A549 (cell line): ENCODE measurements at regions not wholly inside any gene's neighbourhood (a gene's known extent, or its start where the extent isn't known, plus 50 kb on each side); places are given as distances from the start of the nearest gene placed in this dataset.

Experiments used
- ATAC-seq, 2 experiments: fragments of 200-7000 bp in 1 of 2; fragments of >200 bp in 1 of 2; cut with Nextera tagmentation in 1 of 2; cut with Tn5 transposase in 1 of 2; 3 replicates each; pipeline versions ENCODE4 v1.8.0 to v1.9.1; 2018 to 2020; ENCODE audit warnings: mild to moderate bottlenecking in 1 of 2, moderate library complexity in 1 of 2
- CTCF ChIA-PET: fragments of 300-600 bp; sonication (Branson Sonifier 250); formaldehyde crosslinking; extraction: SDS; loops from one replicate; lab custom pipeline; 2021; ENCODE audit warnings: antibody characterized with exemption, inconsistent platforms; lab: Yijun Ruan, JAX
- POLR2A ChIA-PET: fragments of 350-600 bp; formaldehyde crosslinking; extraction: SDS; loops from one replicate; lab custom pipeline; 2021; ENCODE audit warnings: antibody characterized with exemption, inconsistent platforms; lab: Yijun Ruan, JAX
- DNase-seq, 2 experiments: peaks; one replicate each; pipeline versions ENCODE4 v3.0.0 to v3.0.0-alpha.2; 2011 to 2016; ENCODE audit warnings: low read depth in 1 of 2, low spot score in 1 of 2
- FAIRE-seq: peaks from 2 replicates; lab custom pipeline; 2011; peaks lifted over from hg19 to GRCh38; lab: Jason Lieb, UNC
- H3K27ac ChIP-seq, 2 experiments: fragments of >200 bp; sonication (Bioruptor Twin); formaldehyde crosslinking; 3 replicates each; pipeline ENCODE4 v1.5.1; 2016 to 2017
- H3K4me1 ChIP-seq: fragments of >200 bp; sonication (Bioruptor Twin); formaldehyde crosslinking; 3 replicates; pipeline ENCODE4 v1.6.1; 2016
- H3K4me2 ChIP-seq: fragments of >200 bp; sonication (Bioruptor Twin); formaldehyde crosslinking; 3 replicates; pipeline ENCODE4 v1.6.1; 2016
- H3K4me3 ChIP-seq: fragments of >200 bp; sonication (Bioruptor Twin); formaldehyde crosslinking; 3 replicates; pipeline ENCODE4 v1.5.1; 2016
- H3K9me3 ChIP-seq: fragments of >200 bp; sonication (Bioruptor Twin); formaldehyde crosslinking; 3 replicates; pipeline ENCODE4 v1.6.1; 2016
- CBX2 ChIP-seq: fragments of 200-600 bp; sonication (generic); IDR thresholded peaks from 2 replicates; pipeline ENCODE4 v1.6.1; 2016; ENCODE audit warnings: low read depth, mild to moderate bottlenecking, borderline replicate concordance
- CBX8 ChIP-seq: fragments of 200-600 bp; sonication (generic); IDR thresholded peaks from 2 replicates; pipeline ENCODE4 v1.6.1; 2016
- CEBPB ChIP-seq, 2 experiments: fragments of >200 bp in 1 of 2; sonication (Bioruptor Twin) in 1 of 2; formaldehyde crosslinking in 1 of 2; IDR thresholded peaks; 2 replicates each; pipeline ENCODE4 v1.6.1; 2012 to 2016
- CHD4 ChIP-seq: fragments of 200-600 bp; sonication (generic); IDR thresholded peaks from 2 replicates; pipeline ENCODE4 v1.6.1; 2016; ENCODE audit warnings: antibody characterized with exemption, mild to moderate bottlenecking, borderline replicate concordance
- E2F6 ChIP-seq: IDR thresholded peaks from 2 replicates; pipeline ENCODE4 v1.6.1; 2012; ENCODE audit warnings: low read depth, borderline replicate concordance
- ELK1 ChIP-seq: fragments of 150-350 bp; IDR thresholded peaks from 2 replicates; pipeline ENCODE4 v1.6.1; 2014; ENCODE audit warnings: low read depth, mild to moderate bottlenecking, low read length
- EP300 ChIP-seq, 2 experiments: fragments of >200 bp; sonication (Bioruptor Twin); formaldehyde crosslinking; IDR thresholded peaks; 2 replicates in 1 of 2; 3 replicates in 1 of 2; pipeline ENCODE4 v1.6.1; 2016 to 2017
- FOSB ChIP-seq: fragments of 250-450 bp; sonication (Bioruptor Pico); IDR thresholded peaks from 2 replicates; pipeline ENCODE4 v1.5.0; 2020; ENCODE audit warnings: mild to moderate bottlenecking, moderate library complexity
- FOSL2 ChIP-seq, 2 experiments: fragments of 450-650 bp in 1 of 2; fragments of >200 bp in 1 of 2; sonication (Bioruptor Twin) in 1 of 2; formaldehyde crosslinking; IDR thresholded peaks; 2 replicates each; pipeline versions ENCODE4 v1.5.0 to v1.6.1; 2016 to 2020; ENCODE audit warnings: mild to moderate bottlenecking in 1 of 2, moderate library complexity in 1 of 2
- FOXS1 ChIP-seq: fragments of 250-450 bp; sonication (Bioruptor Pico); IDR thresholded peaks from 2 replicates; pipeline ENCODE4 v1.5.0; 2020; ENCODE audit warnings: mild to moderate bottlenecking, moderate library complexity
- GATA3 ChIP-seq: IDR thresholded peaks from 2 replicates; pipeline ENCODE4 v1.6.1; 2012; ENCODE audit warnings: borderline replicate concordance
- HOXA7 ChIP-seq: fragments of 250-450 bp; sonication (Bioruptor Pico); IDR thresholded peaks from 2 replicates; pipeline ENCODE4 v1.5.0; 2020; ENCODE audit warnings: mild to moderate bottlenecking, moderate library complexity
- HOXB13 ChIP-seq: fragments of 250-450 bp; sonication (Bioruptor Pico); IDR thresholded peaks from 2 replicates; pipeline ENCODE4 v1.5.0; 2020; ENCODE audit warnings: low read depth, mild to moderate bottlenecking, moderate library complexity
- JUN ChIP-seq, 2 experiments: fragments of >200 bp; sonication (Bioruptor Twin); formaldehyde crosslinking; IDR thresholded peaks; 2 replicates in 1 of 2; 3 replicates in 1 of 2; pipeline ENCODE4 v1.6.1; 2016 to 2017
- KDM5A ChIP-seq: fragments of 200-600 bp; sonication (generic); IDR thresholded peaks from 2 replicates; pipeline ENCODE4 v1.6.1; 2016; ENCODE audit warnings: antibody characterized with exemption, mild to moderate bottlenecking
- MYC ChIP-seq: IDR thresholded peaks from 2 replicates; pipeline ENCODE4 v1.6.1; 2012; ENCODE audit warnings: mild to moderate bottlenecking, inconsistent platforms, low read length, improper control_type of control experiment, borderline replicate concordance
- NPAS2 ChIP-seq: fragments of 250-450 bp; sonication (Bioruptor Pico); IDR thresholded peaks from 2 replicates; pipeline ENCODE4 v1.8.0; 2022; ENCODE audit warnings: mild to moderate bottlenecking, moderate library complexity, borderline replicate concordance
- NR3C1 ChIP-seq: fragments of >200 bp; sonication (Bioruptor Twin); formaldehyde crosslinking; IDR thresholded peaks from 3 replicates; pipeline ENCODE4 v1.6.1; 2017
- PHF8 ChIP-seq: fragments of 200-600 bp; sonication (generic); IDR thresholded peaks from 2 replicates; pipeline ENCODE4 v1.6.1; 2016; ENCODE audit warnings: low read depth, mild to moderate bottlenecking, antibody characterized with exemption, moderate library complexity, borderline replicate concordance
- POLR2A ChIP-seq: IDR thresholded peaks from 2 replicates; pipeline ENCODE4 v1.6.1; 2012; ENCODE audit warnings: mild to moderate bottlenecking, low read length
- REST ChIP-seq: fragments of 200-600 bp; sonication (generic); IDR thresholded peaks from 2 replicates; pipeline ENCODE4 v1.6.1; 2016; ENCODE audit warnings: antibody characterized with exemption, mild to moderate bottlenecking, moderate library complexity
- RFX5 ChIP-seq: fragments of 450-650 bp; IDR thresholded peaks from 2 replicates; pipeline ENCODE4 v1.7.1; 2014; ENCODE audit warnings: antibody characterized with exemption, mild to moderate bottlenecking, moderate library complexity
- USF2 ChIP-seq: fragments of 450-650 bp; IDR thresholded peaks from 2 replicates; pipeline ENCODE4 v1.6.1; 2014; ENCODE audit warnings: antibody characterized with exemption
- ZNF302 ChIP-seq: fragments of 250-450 bp; sonication (Bioruptor Pico); IDR thresholded peaks from 2 replicates; pipeline ENCODE4 v1.9.0; 2021; ENCODE audit warnings: inconsistent platforms, mild to moderate bottlenecking, moderate library complexity
- ZSCAN20 ChIP-seq: fragments of 250-450 bp; sonication (Bioruptor Pico); IDR thresholded peaks from 2 replicates; pipeline ENCODE4 v1.8.0; 2022; ENCODE audit warnings: mild to moderate bottlenecking, moderate library complexity
- WGBS: methylation state at CpG from one replicate; pipeline ENCODE4 v1.1.6; 2017; ENCODE audit errors: missing lambda C conversion rate; 5-methylcytosine and 5-hydroxymethylcytosine counted together
- TF ChIP-seq, protein P1 (sequence below): fragments of 250-450 bp; sonication (Bioruptor Pico); IDR thresholded peaks from 2 replicates; pipeline ENCODE4 v1.5.0; 2020; ENCODE audit warnings: low read depth, mild to moderate bottlenecking, moderate library complexity
- TF ChIP-seq, protein P2 (sequence below): fragments of >200 bp; sonication (Bioruptor Twin); formaldehyde crosslinking; IDR thresholded peaks from 3 replicates; pipeline ENCODE4 v1.6.1; 2016
- TF ChIP-seq, protein P3 (sequence below): fragments of >200 bp; sonication (Bioruptor Twin); formaldehyde crosslinking; IDR thresholded peaks from 3 replicates; pipeline ENCODE4 v1.5.1; 2016

DNA sequence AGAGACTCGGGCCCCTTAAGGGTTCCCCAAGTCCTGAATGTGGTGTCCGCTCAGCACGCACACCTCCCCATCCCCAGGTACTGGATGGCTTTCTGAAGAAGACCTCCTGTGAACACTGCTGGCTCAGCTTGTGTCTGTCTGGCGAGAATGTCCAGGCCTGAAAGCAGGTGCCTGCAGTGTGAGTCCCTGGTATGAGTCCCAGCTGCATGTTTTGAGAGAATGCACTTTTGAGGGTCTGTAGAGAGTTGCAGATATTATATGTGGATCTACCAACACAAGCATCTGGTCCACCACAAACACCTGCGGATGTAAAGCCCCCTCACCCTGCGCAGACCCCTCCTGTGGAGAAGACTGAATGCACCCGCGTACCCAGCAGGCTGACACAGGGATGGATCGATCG, 1308.9 kb downstream of the TBC1D22A start:
- no peak for FAIRE-seq
- 78% methylated on average over 10 of the region's 10 CpGs for WGBS
- H3K27ac ChIP-seq, result no peak overlapping the region
- no peak for ATAC-seq
- no peak overlapping the region for H3K4me2 ChIP-seq
- H3K4me1 ChIP-seq, result no peaks in the 10 kb centered on the region
- ChIA-PET POLR2A (no interaction called here), CTCF (no interaction called here)
- DNase-seq, result no peak
- no peak overlapping the region for H3K4me3 ChIP-seq
- no peaks in the 10 kb centered on the region for H3K9me3 ChIP-seq
- no peak for TF ChIP-seq RFX5
- TF ChIP-seq KDM5A, result no peak
- no peak for TF ChIP-seq GATA3
- TF ChIP-seq POLR2A, result no peak
- no peak for TF ChIP-seq ZSCAN20 (CRISPR knock-in tag)
- TF ChIP-seq, protein P1, sequence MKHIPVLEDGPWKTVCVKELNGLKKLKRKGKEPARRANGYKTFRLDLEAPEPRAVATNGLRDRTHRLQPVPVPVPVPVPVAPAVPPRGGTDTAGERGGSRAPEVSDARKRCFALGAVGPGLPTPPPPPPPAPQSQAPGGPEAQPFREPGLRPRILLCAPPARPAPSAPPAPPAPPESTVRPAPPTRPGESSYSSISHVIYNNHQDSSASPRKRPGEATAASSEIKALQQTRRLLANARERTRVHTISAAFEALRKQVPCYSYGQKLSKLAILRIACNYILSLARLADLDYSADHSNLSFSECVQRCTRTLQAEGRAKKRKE (CRISPR knock-in tag), result no peak
- TF ChIP-seq E2F6, result no peak
- no peak for TF ChIP-seq JUN (IDR thresholded peaks at IDR 0.05)
- TF ChIP-seq FOSB (CRISPR knock-in tag), result no peak
- TF ChIP-seq, protein P2, sequence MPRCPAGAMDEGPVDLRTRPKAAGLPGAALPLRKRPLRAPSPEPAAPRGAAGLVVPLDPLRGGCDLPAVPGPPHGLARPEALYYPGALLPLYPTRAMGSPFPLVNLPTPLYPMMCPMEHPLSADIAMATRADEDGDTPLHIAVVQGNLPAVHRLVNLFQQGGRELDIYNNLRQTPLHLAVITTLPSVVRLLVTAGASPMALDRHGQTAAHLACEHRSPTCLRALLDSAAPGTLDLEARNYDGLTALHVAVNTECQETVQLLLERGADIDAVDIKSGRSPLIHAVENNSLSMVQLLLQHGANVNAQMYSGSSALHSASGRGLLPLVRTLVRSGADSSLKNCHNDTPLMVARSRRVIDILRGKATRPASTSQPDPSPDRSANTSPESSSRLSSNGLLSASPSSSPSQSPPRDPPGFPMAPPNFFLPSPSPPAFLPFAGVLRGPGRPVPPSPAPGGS, result no peak
- TF ChIP-seq ZNF302 (CRISPR knock-in tag), result no peak
- TF ChIP-seq, protein P3, sequence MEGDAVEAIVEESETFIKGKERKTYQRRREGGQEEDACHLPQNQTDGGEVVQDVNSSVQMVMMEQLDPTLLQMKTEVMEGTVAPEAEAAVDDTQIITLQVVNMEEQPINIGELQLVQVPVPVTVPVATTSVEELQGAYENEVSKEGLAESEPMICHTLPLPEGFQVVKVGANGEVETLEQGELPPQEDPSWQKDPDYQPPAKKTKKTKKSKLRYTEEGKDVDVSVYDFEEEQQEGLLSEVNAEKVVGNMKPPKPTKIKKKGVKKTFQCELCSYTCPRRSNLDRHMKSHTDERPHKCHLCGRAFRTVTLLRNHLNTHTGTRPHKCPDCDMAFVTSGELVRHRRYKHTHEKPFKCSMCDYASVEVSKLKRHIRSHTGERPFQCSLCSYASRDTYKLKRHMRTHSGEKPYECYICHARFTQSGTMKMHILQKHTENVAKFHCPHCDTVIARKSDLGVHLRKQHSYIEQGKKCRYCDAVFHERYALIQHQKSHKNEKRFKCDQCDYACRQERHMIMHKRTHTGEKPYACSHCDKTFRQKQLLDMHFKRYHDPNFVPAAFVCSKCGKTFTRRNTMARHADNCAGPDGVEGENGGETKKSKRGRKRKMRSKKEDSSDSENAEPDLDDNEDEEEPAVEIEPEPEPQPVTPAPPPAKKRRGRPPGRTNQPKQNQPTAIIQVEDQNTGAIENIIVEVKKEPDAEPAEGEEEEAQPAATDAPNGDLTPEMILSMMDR, result no peak
- no peak for TF ChIP-seq NPAS2 (CRISPR knock-in tag)
- no peak for TF ChIP-seq CBX2
- no peak for TF ChIP-seq PHF8
- TF ChIP-seq CBX8, result no peak
- TF ChIP-seq MYC, result no peak
- TF ChIP-seq REST, result no peak
- no peak for TF ChIP-seq CEBPB (IDR thresholded peaks at IDR 0.05)
- no peak for TF ChIP-seq NR3C1
- TF ChIP-seq, all 56 proteins: peak for 0

DNA sequence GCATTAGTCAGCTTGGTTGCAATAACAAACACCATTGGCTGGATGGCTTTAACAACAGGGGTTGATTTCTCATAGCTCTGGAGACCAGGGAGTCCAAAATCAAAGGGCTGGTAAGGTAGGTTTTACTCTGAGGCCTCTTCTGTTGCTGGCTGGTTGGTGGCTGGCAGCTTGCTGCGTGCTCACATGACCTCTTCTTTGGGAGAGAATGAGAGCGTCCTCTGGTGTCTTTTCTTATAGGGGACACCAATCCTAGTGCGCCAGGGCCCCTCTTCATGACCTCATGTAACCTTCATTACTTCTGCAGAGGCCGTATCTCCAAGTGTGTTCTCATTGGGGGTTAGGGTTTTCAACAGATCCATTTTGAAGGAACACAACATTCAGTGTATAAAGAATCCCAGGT, 1308.3 kb downstream of the TBC1D22A start:
- H3K27ac ChIP-seq, result no peak overlapping the region
- ChIA-PET POLR2A (no interaction called here), CTCF (no interaction called here)
- WGBS, result 80% methylated on average over 4 of the region's 4 CpGs
- ATAC-seq (no peak), DNase-seq (no peak), FAIRE-seq (no peak)
- H3K9me3 ChIP-seq, result no peaks in the 10 kb centered on the region
- no peak overlapping the region for H3K4me3 ChIP-seq
- H3K4me2 ChIP-seq, result no peak overlapping the region
- TF ChIP-seq ELK1 (no peak), HOXA7 (CRISPR knock-in tag) (no peak), CHD4 (no peak), EP300 (IDR thresholded peaks at IDR 0.05) (no peak), FOXS1 (no peak), E2F6 (no peak), NR3C1 (no peak), CEBPB (IDR thresholded peaks at IDR 0.05) (no peak), FOSL2 (IDR thresholded peaks at IDR 0.05) (no peak), FOSL2 (CRISPR knock-in tag; IDR thresholded peaks at IDR 0.05) (no peak), USF2 (no peak), HOXB13 (no peak)
- H3K4me1 ChIP-seq, result no peaks in the 10 kb centered on the region
